Vagina (tissue), 2 donors: ENCODE measurements at regions not wholly inside any gene's neighbourhood (a gene's known extent, or its start where the extent isn't known, plus 50 kb on each side); places are given as distances from the start of the nearest gene placed in this dataset.

Experiments used
- DNase-seq, 2 donors: peaks; one replicate each; pipeline ENCODE4 v3.0.0-alpha.2; 2017; ENCODE audit errors: extremely low spot score in 2 of 2
- H3K27ac ChIP-seq: fragments of 200-600 bp; sonication (generic); one replicate; pipeline ENCODE4 v1.5.1; 2019
- H3K27me3 ChIP-seq: fragments of 200-600 bp; sonication (generic); one replicate; pipeline ENCODE4 v1.5.1; 2019
- H3K36me3 ChIP-seq, 2 donors: fragments of 200-600 bp; sonication (generic); one replicate each; pipeline ENCODE4 v1.5.1; 2017 to 2019
- H3K4me1 ChIP-seq: fragments of 200-600 bp; sonication (generic); one replicate; pipeline ENCODE4 v1.5.1; 2019
- H3K4me3 ChIP-seq, 2 donors: fragments of 200-600 bp; sonication (generic); 1 replicate in 1 of 2; 2 replicates in 1 of 2; pipeline ENCODE4 v1.5.1; 2016 to 2019
- H3K9me3 ChIP-seq: fragments of 200-600 bp; sonication (generic); one replicate; pipeline ENCODE4 v1.5.1; 2019
- POLR2A ChIP-seq, 2 donors: fragments of 450-650 bp; IDR thresholded peaks; one replicate each; pipeline ENCODE4 v1.6.1; 2017; ENCODE audit warnings: antibody characterized with exemption in 2 of 2, mild to moderate bottlenecking in 2 of 2, moderate library complexity in 2 of 2
- POLR2AphosphoS5 ChIP-seq, 2 donors: sonication (generic); formaldehyde crosslinking; IDR thresholded peaks; one replicate each; pipeline ENCODE4 v1.9.0; 2017; ENCODE audit warnings: antibody characterized with exemption in 2 of 2, mild to moderate bottlenecking in 2 of 2, low read depth in 1 of 2; ENCODE audit not compliant: insufficient read depth in 1 of 2
- intact Hi-C: fragments of 100-400 bp; cut with DNase I; formaldehyde crosslinking; loops from one replicate; pipeline ENCODE4 v1.15.1; 2023
- TF ChIP-seq, protein P1 (sequence below), 3 experiments: fragments of 450-650 bp in 2 of 3; fragments of 200-600 bp in 1 of 3; sonication (generic) in 1 of 3; IDR thresholded peaks; one replicate each; pipeline ENCODE4 v1.5.1; 2017 to 2019; ENCODE audit warnings: antibody characterized with exemption in 3 of 3, mild to moderate bottlenecking in 2 of 3, moderate library complexity in 2 of 3

DNA sequence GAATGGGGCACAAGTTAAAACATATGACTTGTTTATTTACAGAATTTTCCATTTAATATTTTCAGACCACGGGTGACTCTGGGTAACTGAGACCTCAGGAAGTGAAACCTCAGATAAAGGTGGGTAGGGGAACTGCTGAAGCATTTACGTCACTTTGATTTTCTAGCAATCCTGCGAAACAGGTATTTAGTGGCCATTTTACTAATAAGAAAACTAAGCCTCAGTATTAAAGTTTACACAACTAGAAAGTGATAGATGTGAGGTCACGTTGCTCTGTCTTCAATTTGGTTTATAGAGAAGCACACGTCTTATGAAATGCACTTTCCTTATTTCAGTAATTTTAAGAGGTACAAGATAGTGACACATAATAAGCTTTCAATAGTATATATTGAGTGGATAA lies 402.8 kb downstream of the FGF9 start:
- Histone ChIP-seq H3K36me3 (no peaks in the 10 kb centered on the region), H3K27ac (no peak overlapping the region), H3K4me1 (no peaks in the 10 kb centered on the region), H3K27me3 (no peaks in the 10 kb centered on the region), H3K9me3 (no peaks in the 10 kb centered on the region), H3K4me3 (no peak overlapping the region)
- no peak for TF ChIP-seq POLR2AphosphoS5 (IDR thresholded peaks at IDR 0.05; ENCODE audit: insufficient read depth in 1 of 2, low read depth in 1 of 2)
- TF ChIP-seq POLR2A (IDR thresholded peaks at IDR 0.05) = no peak
- TF ChIP-seq, protein P1, sequence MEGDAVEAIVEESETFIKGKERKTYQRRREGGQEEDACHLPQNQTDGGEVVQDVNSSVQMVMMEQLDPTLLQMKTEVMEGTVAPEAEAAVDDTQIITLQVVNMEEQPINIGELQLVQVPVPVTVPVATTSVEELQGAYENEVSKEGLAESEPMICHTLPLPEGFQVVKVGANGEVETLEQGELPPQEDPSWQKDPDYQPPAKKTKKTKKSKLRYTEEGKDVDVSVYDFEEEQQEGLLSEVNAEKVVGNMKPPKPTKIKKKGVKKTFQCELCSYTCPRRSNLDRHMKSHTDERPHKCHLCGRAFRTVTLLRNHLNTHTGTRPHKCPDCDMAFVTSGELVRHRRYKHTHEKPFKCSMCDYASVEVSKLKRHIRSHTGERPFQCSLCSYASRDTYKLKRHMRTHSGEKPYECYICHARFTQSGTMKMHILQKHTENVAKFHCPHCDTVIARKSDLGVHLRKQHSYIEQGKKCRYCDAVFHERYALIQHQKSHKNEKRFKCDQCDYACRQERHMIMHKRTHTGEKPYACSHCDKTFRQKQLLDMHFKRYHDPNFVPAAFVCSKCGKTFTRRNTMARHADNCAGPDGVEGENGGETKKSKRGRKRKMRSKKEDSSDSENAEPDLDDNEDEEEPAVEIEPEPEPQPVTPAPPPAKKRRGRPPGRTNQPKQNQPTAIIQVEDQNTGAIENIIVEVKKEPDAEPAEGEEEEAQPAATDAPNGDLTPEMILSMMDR (IDR thresholded peaks at IDR 0.05) = no peak
- no peak for DNase-seq
- intact Hi-C loops = no loop called here

DNA sequence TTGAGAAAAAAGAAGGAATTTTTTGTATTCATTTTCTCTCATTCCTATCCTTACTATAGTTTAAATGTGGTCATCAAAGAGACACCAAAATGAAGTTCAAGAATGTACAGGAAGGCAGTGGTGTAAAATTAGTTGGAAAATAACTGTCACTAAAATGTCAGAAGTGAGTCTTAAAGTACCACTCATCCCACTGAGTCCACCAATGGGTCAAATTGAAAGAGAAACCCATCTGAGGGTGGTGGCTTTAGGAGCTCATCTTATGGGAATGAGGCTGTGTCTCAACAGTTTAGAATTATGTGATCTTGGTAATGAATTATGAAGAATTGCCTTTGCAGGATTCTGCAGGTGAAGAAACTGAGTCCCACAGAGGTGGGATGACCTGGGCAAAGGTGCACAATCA lies 403.5 kb downstream of the FGF9 start:
- intact Hi-C loops = no loop called here
- no peak for TF ChIP-seq POLR2AphosphoS5 (IDR thresholded peaks at IDR 0.05; ENCODE audit: insufficient read depth in 1 of 2, low read depth in 1 of 2)
- no peak for TF ChIP-seq POLR2A (IDR thresholded peaks at IDR 0.05)
- TF ChIP-seq, protein P1 (IDR thresholded peaks at IDR 0.05) = no peak

DNA sequence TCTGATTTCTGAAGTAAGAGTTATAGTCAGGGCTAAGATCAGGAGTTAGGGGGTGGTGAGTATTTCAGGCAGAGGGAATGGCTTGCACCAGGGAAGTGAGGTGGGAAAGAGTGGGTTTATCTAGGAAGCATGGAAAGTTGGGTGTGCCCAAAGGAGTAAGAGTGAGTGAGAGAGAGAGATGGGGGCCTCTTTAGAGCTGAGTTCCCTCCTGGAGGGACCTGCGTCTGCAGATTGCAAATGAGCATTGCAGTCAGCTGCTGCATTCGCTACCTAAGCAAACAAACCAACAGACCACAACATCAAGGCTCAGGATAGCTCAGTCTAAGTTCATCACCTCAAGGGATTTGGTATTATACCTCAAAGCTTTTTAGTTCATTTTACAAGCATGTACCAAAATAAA lies 405.8 kb downstream of the FGF9 start:
- H3K36me3 ChIP-seq = no peaks in the 10 kb centered on the region
- H3K27ac ChIP-seq = no peak overlapping the region
- TF ChIP-seq, protein P1 (IDR thresholded peaks at IDR 0.05) = no peak
- TF ChIP-seq POLR2AphosphoS5 (IDR thresholded peaks at IDR 0.05; ENCODE audit: insufficient read depth in 1 of 2, low read depth in 1 of 2) = no peak
- TF ChIP-seq POLR2A (IDR thresholded peaks at IDR 0.05) = no peak
- H3K4me3 ChIP-seq = no peak overlapping the region
- no peaks in the 10 kb centered on the region for H3K9me3 ChIP-seq
- H3K4me1 ChIP-seq = no peaks in the 10 kb centered on the region
- no peaks in the 10 kb centered on the region for H3K27me3 ChIP-seq
- intact Hi-C loops = no loop called here
- DNase-seq = peak in 1 of 2 donors; percentile 65

More for the DNA sequence above, 403.5 kb downstream of the FGF9 start:
- H3K4me1 ChIP-seq = no peaks in the 10 kb centered on the region
- H3K9me3 ChIP-seq = no peaks in the 10 kb centered on the region
- no peak overlapping the region for H3K27ac ChIP-seq
- no peaks in the 10 kb centered on the region for H3K36me3 ChIP-seq
- no peak overlapping the region for H3K4me3 ChIP-seq
- no peak for DNase-seq
- no peaks in the 10 kb centered on the region for H3K27me3 ChIP-seq

- H3K27ac ChIP-seq = no peak overlapping the region
- no peaks in the 10 kb centered on the region for H3K27me3 ChIP-seq
- TF ChIP-seq POLR2A (IDR thresholded peaks at IDR 0.05) = no peak
- no peak for TF ChIP-seq POLR2AphosphoS5 (IDR thresholded peaks at IDR 0.05; ENCODE audit: insufficient read depth in 1 of 2, low read depth in 1 of 2)
- TF ChIP-seq, protein P1 (IDR thresholded peaks at IDR 0.05) = no peak
- H3K4me3 ChIP-seq = no peak overlapping the region
- H3K4me1 ChIP-seq = no peaks in the 10 kb centered on the region
- no peaks in the 10 kb centered on the region for H3K36me3 ChIP-seq
- intact Hi-C loops = no loop called here
- H3K9me3 ChIP-seq = no peaks in the 10 kb centered on the region
- no peak for DNase-seq
Measured at GRCh38 chr13:22077205-22077683, 406.4 kb downstream of the FGF9 start.

DNA sequence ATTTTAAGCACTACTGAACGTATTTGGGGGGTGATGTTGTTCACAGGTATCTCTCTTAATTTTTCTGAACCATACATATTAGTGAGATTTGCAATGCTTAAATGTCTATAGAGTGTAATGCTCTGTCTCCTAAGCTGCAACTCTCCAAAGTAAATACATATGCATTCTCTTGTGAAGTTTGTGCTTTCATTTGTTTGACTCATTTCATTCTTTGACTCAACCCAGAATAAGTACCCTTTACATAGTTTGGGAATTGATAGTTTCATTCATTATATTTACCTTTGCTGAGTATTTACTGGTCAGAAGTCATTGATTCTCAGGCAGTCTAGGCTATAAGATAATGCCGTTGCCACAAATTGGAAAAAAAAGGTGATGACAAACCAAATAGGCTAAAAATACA lies 406.9 kb downstream of the FGF9 start:
- H3K4me3 ChIP-seq = no peak overlapping the region
- H3K9me3 ChIP-seq = no peaks in the 10 kb centered on the region
- no peak overlapping the region for H3K27ac ChIP-seq
- intact Hi-C loops = no loop called here
- H3K36me3 ChIP-seq = no peaks in the 10 kb centered on the region
- H3K4me1 ChIP-seq = no peaks in the 10 kb centered on the region
- H3K27me3 ChIP-seq = no peaks in the 10 kb centered on the region
- TF ChIP-seq POLR2A (IDR thresholded peaks at IDR 0.05) (no peak), POLR2AphosphoS5 (IDR thresholded peaks at IDR 0.05; ENCODE audit: insufficient read depth in 1 of 2, low read depth in 1 of 2) (no peak)
- TF ChIP-seq, protein P1 (IDR thresholded peaks at IDR 0.05) = no peak
- DNase-seq = no peak
